HT-29 (cell line): ENCODE measurements at regions not wholly inside any gene's neighbourhood (a gene's known extent, or its start where the extent isn't known, plus 50 kb on each side); places are given as distances from the start of the nearest gene placed in this dataset.
A peak's percentile ranks its signal among the peaks of the same experiment; 100 is the strongest.
"Not testable (repeated sequence)": the region's sequence is repeated elsewhere in the genome, so short reads cannot be mapped to it uniquely, and the experiment has no call there.

Experiments
- DNase-seq: peaks from one replicate; pipeline ENCODE4 v3.0.0-alpha.2; 2015; ENCODE audit warnings: low spot score

DNA sequence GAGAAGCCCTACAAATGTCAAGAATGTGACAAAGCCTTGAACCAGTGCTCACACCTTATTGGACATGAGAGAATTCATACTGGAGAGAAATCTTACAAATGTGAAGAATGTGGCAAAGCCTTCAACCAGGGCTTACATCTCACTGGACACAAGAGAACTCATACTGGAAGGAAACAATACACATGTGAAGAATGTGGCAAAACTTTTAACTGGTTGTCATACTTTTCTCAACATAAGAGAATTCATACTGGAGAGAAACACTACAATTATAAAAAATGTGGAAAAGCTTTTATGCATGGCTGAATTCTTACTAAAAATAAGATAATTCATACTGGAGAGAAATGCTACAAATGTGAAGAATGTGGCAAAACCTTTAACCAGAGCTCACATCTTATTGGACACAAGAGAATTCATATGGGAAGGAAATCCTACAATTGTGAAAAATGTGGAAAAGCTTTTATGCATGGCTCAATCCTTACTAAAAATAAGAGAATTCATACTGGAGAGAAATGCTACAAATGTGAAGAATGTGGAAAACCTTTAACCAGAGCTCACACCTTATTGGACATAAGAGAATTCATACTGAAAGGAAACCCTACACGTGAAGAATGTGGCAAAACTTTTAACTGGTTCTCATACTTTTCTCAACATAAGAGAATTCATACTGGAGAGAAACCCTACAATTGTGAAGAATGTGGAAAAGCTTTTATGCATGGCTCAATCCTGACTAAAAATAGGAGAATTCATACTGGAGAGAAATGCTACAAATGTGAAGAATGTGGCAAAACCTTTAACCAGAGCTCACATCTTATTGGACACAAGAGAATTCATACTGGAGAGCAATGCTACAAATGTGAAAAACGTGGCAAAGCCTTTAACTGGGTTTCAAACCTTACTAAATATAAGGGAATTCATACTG lies 350.6 kb upstream of the NUPR2 start:
- peak; percentile 12 for DNase-seq

DNA sequence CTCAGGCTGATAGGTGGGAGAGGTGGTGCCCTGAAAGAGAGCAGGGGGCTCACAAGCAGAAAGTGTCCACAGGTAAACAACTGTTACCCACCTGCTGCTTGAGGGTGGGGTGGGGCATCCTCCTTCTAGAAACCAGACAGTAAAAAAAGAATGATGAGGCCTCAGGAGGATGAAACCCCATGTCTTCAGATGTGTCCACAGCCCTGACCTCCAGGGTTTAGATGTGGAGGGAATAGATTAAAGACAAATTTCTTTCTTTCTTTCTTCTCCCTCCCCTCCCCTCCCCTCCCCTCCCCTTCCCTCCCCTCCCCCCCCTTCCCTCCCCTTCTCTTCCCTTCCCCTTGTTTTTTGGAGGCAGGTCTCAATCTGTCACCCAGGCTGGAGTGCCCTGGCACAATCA lies 333.5 kb upstream of the NUPR2 start:
- DNase-seq = no peak

DNA sequence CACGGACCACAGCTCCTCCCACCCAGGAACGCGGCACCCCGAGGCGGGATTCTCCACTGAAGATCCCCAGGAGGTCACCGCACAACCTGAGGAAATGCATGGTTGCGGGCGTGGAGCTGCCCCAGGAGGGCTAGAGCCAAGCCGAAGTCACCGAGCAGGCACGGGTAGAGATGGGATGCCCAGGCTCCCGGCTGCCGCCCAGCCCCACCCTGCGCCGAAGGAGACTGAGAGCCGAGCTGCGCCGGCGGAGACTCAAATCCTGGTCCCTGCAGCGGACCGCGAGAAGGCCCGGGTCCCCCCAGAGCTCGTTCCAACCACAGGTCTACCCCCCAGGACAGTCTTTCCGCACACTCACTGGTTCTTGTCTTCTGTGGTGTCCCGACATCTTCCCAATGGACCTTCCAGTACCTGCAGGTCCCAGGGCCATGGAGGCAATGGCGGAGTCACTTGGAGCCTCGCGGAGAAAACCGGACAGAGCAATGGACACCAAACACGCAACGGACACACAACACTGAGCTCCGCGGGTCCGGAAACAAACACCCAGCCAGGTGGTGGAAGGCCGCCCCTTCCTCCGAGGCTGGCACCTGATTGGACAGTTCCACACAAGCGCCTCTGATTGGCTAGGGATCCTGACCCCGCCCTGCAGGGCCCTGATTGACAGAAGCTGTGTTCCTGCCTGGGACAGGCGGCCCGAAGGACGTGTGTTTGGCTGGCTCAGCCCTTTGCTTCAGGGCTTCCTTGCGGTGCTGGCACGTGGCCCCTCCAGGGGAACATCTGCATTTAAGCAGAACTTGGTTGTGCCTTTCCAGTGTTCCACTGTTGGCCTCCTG lies 331.9 kb upstream of the NUPR2 start:
- no peak for DNase-seq

DNA sequence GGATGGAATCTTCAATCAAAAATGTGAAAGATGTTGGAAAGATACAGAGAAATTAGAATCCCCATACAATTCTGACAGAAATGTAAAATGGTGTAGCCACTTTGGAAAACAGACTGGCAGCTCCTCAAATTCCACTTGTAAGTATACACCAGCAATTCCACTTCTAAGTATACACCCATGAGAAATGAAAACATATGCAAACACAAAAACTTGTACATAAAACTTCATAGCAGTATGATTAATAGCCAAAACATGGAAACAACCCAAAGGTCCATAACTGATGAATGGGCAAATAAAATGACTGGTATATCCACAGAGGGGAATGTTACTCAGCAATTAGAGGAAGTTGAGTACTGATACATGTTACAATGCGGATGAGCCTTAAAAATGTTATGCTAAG lies 304.3 kb upstream of the NUPR2 start:
- not testable (repeated sequence) for DNase-seq

DNA sequence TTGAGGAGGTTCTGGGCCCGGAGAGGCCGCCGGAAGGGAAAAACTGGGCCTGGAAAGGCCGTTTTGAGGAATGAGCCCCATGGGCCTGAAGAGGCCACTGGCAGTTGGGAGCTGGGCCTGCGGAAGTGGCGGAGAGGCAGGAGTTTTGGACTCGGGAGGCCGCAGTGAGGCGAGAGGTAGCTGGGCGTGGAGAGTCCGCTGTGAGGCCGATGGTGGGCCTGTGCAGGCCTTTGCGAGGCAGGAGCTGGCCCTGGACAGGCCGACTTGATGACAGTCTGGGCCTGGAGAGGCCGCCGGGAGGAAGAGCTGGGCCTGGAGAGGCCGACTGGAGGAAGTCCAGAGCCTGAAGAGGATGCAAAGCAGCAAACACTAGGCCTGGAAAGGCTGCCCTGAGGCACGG lies 259.0 kb upstream of the NUPR2 start:
- DNase-seq = no peak

DNA sequence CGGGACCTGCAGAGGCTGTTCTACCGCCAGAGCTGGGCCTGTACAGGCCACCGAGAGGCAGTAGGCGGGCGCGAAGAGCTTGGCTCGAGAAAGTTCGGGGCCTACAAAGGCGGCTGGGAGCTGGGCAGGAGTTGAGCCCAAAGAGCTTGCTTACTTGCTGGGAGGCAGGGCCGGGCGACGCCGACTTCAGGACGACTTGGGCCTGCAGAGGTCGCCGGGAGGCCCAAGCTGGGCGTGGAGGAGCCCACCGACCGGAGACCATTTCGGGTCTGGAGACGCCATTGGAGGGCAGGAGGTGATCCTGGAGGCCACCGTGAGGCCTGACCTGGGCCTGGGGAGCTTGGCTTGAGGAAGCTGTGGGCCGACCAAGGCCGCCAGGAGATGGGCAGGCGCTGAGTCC lies 258.4 kb upstream of the NUPR2 start:
- not testable (repeated sequence) for DNase-seq

DNA sequence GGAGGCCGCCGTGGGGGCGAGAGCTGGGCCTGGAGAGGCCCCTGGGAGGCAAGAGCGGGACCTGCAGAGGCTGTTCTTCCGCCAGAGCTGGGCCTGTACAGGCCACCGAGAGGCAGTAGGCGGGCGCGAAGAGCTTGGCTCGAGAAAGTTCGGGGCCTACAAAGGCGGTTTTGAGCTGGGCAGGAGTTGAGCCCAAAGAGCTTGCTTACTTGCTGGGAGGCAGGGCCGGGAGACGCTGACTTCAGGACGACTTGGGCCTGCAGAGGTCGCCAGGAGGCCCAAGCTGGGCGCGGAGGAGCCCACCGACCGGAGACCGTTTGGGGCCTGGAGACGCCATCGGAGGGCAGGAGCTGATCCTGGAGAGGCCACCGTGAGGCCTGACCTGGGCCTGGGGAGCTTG lies 257.1 kb upstream of the NUPR2 start:
- not testable (repeated sequence) for DNase-seq

DNA sequence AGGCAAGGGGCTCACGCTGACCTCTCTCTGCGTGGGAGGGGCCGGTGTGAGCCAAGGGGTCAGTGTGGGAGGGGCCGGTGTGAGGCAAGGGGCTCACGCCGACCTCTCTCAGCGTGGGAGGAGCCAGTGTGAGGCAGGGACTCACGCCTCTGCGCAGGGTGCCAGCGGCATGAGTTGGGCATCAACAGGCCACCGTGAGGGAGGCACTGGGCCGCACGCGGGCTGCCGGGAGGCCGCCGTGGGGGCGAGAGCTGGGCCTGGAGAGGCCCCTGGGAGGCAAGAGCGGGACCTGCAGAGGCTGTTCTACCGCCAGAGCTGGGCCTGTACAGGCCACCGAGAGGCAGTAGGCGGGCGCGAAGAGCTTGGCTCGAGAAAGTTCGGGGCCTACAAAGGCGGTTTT lies 255.6 kb upstream of the NUPR2 start:
- not testable (repeated sequence) for DNase-seq

DNA sequence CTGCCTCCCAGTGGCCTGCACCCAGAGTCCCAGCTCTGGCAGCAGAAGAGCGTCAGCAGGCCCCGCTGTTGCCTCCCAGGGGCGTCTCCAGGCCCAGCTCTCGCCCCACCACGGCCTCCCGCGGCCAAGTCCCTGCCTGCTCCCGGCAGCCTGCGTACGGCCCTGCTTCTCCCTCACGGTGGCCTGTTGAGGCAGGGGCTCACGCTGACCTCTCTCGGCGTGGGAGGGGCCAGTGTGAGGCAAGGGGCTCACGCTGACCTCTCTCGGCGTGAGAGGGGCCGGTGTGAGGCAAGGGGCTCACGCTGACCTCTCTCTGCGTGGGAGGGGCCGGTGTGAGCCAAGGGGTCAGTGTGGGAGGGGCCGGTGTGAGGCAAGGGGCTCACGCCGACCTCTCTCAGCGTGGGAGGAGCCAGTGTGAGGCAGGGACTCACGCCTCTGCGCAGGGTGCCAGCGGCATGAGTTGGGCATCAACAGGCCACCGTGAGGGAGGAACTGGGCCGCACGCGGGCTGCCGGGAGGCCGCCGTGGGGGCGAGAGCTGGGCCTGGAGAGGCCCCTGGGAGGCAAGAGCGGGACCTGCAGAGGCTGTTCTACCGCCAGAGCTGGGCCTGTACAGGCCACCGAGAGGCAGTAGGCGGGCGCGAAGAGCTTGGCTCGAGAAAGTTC lies 254.1 kb upstream of the NUPR2 start:
- DNase-seq = not testable (repeated sequence)

DNA sequence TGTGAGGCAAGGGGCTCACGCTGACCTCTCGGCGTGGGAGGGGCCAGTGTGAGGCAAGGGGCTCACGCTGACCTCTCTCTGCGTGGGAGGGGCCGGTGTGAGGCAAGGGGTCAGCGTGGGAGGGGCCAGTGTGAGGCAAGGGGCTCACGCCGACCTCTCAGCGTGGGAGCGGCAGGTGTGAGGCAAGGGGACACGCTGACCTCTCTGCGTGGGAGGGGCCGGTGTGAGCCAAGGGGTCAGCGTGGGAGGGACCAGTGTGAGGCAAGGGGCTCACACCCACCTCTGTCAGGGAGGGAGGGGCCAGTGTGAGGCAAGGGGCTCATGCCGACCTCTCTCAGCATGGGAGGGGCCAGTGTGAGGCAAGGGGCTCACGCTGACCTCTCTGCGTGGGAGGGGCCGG lies 251.7 kb upstream of the NUPR2 start:
- DNase-seq = not testable (repeated sequence)

DNA sequence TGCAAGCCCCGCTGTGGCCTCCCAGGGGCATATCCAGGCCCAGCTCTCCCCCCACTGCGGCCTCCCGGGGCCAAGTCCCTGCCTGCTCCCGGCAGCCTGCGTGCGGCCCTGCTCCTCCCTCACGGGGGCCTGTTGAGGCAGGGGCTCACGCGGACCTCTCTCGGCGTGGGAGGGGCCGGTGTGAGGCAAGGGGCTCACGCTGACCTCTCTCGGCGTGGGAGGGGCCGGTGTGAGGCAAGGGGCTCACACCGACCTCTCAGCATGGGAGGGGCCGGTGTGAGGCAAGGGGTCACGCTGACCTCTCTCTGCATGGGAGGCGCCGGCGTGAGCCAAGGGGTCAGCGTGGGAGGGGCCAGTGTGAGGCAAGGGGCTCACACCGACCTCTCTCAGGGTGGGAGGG lies 251.2 kb upstream of the NUPR2 start:
- DNase-seq = not testable (repeated sequence)

DNA sequence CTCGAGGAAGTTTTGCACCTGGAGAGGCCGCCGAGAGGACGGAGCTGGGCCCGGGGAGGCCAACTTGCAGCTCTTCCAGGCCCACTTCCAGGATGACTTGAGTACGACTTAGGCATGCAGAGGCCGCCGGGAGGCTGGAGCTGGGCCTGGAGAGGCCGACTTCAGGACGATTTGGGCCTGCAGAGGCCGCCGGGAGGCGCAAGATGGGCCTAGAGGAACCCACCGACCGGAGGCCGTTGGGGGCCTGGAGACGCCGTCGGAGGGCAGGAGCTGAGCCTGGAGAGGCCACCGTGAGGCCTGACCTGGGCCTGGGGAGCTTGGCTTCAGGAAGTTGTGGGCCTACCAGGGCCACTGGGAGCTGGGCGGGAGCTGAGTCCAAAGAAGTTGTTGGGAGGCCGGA lies 250.5 kb upstream of the NUPR2 start:
- DNase-seq = not testable (repeated sequence)

DNA sequence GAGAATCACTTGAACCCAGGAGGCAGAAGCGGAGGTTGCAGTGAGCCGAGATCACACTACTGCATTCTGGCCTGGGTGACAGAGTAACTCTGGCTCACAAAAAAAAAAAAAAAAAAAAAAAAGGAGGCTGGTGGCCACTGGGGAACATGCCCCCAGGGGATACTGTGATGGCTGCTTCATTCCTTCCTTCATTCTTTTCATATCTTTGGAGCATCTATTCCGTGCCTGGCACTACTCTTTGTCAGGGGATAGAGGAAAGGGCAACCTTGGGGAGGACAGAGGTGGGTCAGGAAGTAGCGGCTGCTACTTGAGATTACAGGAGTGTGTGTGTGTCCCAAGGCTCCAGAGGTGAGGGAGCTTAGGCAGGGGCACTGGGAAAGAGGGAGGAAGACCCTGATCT lies 236.4 kb upstream of the NUPR2 start:
- not testable (repeated sequence) for DNase-seq

DNA sequence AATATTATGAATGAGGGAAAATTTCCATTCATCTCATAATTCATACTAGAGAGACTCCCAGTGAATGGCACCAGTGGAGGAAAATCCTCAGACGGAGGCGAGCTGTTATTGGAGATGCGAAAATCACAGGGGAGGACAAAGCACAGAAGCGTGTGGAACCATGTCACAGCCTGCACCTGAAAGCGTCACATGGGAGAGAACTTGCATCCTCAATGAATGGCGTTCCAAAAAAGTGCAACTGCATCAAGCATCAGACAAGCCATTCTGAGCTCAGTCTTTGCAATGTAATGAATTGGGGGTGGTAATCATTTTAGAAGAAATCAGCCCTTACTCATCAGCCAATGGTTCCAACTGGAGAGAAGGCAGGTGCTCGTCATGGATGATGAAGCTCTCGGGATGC lies 235.0 kb upstream of the NUPR2 start:
- not testable (repeated sequence) for DNase-seq

DNA sequence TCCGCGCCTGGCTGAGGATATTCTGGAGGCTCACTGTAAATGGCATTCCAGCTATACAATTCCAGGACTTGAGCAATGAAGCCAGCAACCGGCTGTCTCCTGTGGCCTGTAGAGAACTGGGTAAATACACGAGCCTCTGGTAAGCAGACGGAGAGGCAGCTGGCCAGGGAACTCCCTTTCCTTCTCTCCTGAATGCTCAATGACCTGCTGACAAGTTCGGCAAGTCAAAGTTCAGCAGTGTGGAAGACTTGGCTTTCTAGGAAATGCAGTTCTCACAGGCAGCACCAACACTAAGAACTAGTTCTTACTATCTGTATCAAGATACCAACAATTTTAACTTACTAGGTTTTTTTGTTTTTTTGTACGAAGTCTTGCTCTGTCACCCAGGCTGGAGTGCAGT lies 232.1 kb upstream of the NUPR2 start:
- not testable (repeated sequence) for DNase-seq

DNA sequence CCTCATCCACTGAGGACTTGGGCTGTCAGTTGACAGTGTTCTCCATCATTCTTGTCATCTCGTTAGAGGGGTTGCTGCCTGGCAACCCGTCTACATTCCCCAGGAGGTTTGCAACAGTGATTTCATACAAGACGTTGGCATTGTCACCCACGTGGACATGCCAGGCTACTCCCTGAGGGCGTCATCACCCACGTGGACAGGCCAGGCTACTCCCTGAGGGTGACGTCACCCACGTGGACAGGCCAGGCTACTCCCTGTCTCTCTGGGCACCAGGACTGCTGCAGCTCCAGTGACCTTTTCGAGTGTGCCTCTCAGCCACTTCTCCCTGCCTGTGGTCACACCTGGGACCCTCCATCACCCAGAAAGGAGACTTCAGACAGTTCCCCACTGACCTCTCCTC lies 212.1 kb upstream of the NUPR2 start:
- DNase-seq = not testable (repeated sequence)

DNA sequence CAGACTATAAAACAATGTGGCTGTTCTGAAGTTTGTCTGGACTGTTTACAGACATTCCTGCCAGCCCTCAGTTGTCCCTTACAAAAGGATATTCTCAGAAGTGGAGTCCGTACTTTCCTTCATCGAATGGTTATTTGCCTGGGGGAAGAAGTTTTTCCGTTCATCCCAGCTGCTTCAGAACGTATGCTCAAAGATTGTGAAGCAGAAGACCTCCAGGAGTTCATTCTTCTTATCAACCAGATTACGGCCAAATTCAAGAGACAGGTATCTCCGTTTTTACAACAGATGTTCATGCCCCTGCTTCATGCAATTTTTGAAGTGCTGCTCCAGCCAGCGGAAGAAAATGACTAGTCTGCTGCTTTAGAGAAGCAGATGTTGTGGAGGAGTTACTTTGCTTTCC lies 174.3 kb upstream of the NUPR2 start:
- DNase-seq = no peak

DNA sequence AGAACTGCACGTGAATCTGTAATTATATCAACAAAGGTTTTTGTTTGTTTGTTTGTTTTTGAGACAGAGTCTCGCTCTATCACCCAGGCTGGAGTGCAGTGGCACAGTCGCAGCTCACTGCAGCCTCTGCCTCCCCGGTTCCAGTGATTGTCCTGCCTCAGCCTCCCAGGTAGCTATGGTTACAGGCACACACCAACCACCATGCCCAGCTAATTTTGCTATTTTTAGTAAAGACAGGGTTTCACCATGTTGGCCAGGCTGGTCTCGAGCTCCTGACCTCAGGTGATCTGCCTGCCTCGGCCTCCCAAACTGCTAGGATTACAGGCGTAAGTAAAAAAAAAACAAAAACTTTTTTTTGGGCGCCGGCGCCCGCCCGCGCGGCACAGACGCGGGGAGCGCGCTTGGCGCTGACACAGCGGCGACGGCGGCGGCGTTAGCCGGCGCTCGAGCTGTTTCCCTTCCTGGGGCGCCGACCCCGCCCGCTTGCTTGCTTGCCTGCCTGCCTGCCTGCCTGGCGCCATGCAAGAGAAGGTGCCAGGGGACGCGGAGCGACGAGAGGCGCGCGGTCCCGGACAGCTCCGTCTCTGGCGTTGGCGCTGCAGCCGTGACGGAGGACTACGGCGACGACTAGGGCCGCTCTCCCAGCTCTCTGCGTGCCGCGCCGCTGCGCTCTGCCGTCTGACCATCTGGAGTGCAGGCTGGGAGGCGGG lies 171.4 kb upstream of the NUPR2 start:
- DNase-seq = no peak

DNA sequence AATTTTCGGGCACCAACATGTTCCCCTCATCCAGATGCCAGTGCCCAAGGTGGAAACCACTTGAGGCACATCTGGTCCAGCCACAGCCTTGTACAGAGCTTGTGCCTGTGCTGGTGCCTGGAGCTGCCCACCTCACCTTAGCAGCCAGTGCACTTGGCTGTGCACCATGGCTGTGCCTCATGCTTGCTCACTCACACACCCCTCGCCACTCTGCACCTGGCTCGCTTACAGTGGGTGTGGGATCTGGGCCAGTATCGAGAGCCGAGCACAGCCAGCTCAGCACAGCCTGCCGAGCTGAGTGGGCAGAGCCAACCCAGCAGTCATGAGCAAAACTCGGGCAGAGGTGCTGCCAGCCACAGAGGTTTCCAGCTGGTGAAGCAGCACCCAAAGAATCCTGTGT lies 139.9 kb upstream of the NUPR2 start:
- DNase-seq = no peak

DNA sequence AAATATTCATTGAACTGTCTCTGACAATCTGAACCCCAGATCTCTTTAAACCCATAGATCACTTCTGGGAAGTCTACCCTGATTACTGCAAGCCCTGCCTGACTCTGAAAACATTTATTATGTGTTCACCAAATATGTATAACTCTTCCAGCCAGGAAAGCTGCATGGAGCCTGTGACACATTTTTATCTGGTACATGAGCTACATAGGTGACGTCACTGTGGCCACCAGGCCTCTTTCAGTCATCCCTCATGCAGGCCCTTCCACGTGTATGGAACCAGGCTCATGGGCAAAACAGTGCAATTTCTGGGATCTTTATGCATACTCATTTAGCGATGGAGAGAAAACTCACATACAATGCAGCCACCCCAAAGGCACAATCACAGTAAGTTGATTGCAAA lies 133.9 kb upstream of the NUPR2 start:
- DNase-seq = no peak

DNA sequence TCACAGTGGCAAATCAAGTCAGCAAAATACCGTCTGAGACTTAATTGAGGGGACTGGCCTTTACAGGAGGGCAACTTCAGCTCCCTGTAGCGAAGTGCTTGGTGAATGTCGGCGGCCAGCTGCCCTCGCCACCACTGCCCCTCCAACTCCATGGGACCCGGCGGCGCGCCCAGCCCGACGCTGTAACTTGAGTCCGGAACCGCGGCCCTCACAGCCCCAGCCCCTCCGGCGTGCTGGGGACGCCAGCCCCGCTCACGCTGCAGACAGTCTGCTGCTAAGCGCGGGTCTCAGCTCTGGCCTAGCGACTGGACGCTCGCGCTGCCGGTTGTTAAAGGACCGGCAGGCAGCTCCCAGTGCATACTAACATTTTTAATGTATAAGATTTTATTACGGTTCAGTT lies 113.4 kb upstream of the NUPR2 start:
- no peak for DNase-seq

DNA sequence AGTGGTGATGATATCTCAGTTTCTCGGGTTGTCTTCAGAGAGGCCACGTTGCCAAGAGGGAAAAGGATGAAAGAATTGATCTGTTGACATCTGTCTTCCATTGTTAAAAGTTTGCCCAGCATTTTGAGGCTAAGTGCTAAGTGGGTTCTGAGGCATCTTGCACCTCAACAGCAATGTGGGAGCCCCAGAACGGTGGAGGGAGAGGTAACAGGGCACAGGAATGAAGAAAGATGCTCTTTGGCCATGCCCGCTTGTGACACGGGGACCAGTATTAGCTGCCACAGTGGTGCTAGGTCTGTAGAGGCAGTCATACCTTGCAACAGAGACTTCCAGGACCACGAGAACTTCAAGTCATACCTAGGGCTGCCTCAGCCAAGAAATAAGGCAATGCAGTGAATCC lies 106.6 kb upstream of the NUPR2 start:
- DNase-seq = no peak
